Gastrocnemius medialis (tissue), 4 donors: ENCODE measurements at regions not wholly inside any gene's neighbourhood (a gene's known extent, or its start where the extent isn't known, plus 50 kb on each side); places are given as distances from the start of the nearest gene placed in this dataset.

Experiments used
- ATAC-seq, 2 donors: fragments of 150-250 bp; one replicate each; pipeline ENCODE4 v1.9.1; 2016
- DNase-seq, 2 donors: peaks; one replicate each; pipeline ENCODE4 v3.0.0-alpha.2; 2019
- H3K27ac ChIP-seq, 4 donors: fragments of 200-600 bp; sonication (generic); 1 replicate in 1 of 4; 2 replicates in 3 of 4; pipeline ENCODE4 v1.5.1; 2016 to 2018; ENCODE audit warnings: mild to moderate bottlenecking in 2 of 4, moderate library complexity in 1 of 4
- H3K27me3 ChIP-seq, 3 donors: fragments of 200-600 bp; sonication (generic) in 2 of 3; 1 replicate in 1 of 3; 2 replicates in 2 of 3; pipeline versions ENCODE4 v1.5.1 to v1.6.0; 2016 to 2019; ENCODE audit warnings: mild to moderate bottlenecking in 1 of 3, moderate library complexity in 1 of 3
- H3K36me3 ChIP-seq, 2 donors: fragments of 200-600 bp; sonication (generic) in 1 of 2; one replicate each; pipeline ENCODE4 v1.5.1; 2017 to 2018
- H3K4me1 ChIP-seq, 2 donors: fragments of 200-600 bp; sonication (generic) in 1 of 2; one replicate each; pipeline ENCODE4 v1.5.1; 2016 to 2017; ENCODE audit warnings: mild to moderate bottlenecking in 2 of 2
- H3K4me3 ChIP-seq, 4 donors: fragments of 200-600 bp; sonication (generic) in 3 of 4; 1 replicate in 1 of 4; 2 replicates in 3 of 4; pipeline ENCODE4 v1.5.1; 2016 to 2019; ENCODE audit warnings: mild to moderate bottlenecking in 2 of 4
- H3K9me3 ChIP-seq, 3 donors: fragments of 200-600 bp; sonication (generic) in 2 of 3; 1 replicate in 1 of 3; 2 replicates in 2 of 3; pipeline ENCODE4 v1.5.1; 2016 to 2019
- CTCF ChIP-seq, 5 experiments: fragments of 450-650 bp in 3 of 5; fragments of 200-600 bp in 2 of 5; sonication (generic) in 2 of 5; IDR thresholded peaks in 4 of 5; conservative IDR thresholded peaks in 1 of 5; 1 replicate in 4 of 5; 2 replicates in 1 of 5; pipeline ENCODE4 v1.5.1; 2016 to 2019; ENCODE audit warnings: antibody characterized with exemption in 5 of 5, mild to moderate bottlenecking in 3 of 5, moderate library complexity in 3 of 5
- POLR2A ChIP-seq, 2 donors: fragments of 450-650 bp; IDR thresholded peaks; one replicate each; pipeline ENCODE4 v1.6.1; 2017; ENCODE audit warnings: antibody characterized with exemption in 2 of 2, mild to moderate bottlenecking in 2 of 2, moderate library complexity in 2 of 2
- in situ Hi-C, 4 donors: fragments of 200-750 bp; cut with MboI; loops; one replicate each; pipeline versions ENCODE4 v1.15.0 to v1.8.0; 2017; ENCODE audit warnings: low sequenced_read_pairs in 4 of 4
- intact Hi-C: fragments of 100-400 bp; cut with DNase I; formaldehyde crosslinking; loops from one replicate; pipeline ENCODE4 v1.15.1; 2023; ENCODE audit warnings: low total_unique reads

- in situ Hi-C loops (no loop called here), intact Hi-C loops (no loop called here)
- Histone ChIP-seq H3K27ac (no peak overlapping the region), H3K27me3 (no peaks in the 10 kb centered on the region), H3K4me3 (no peak overlapping the region), H3K36me3 (no peaks in the 10 kb centered on the region), H3K9me3 (no peaks in the 10 kb centered on the region), H3K4me1 (no peaks in the 10 kb centered on the region)
- DNase-seq (no peak), ATAC-seq (no peak)
- no peak for TF ChIP-seq CTCF (IDR thresholded peaks at IDR 0.05 in 4 of 5, conservative IDR thresholded peaks at IDR 0.05 in 1 of 5)
Observed at GRCh38 chr13:19071161-19071936, 110.3 kb downstream of the TUBA3C start.

DNA sequence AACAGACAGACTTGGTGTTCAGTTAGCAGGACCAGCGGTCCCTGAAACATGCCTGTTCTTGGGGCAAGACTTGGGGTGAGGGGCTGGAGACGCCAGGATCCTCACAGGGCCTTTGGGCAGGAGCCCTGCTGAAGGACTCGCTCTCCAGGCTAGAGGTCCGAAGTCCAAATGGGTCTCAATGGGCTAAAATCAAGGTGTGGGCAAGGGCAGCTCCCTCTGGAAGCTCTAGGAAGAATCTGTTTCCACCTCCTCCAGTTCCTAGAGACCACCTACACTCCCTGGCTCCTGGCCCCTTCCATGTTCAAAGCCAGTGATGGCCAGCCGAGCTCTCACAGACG lies 111.3 kb downstream of the TUBA3C start:
- no peaks in the 10 kb centered on the region for H3K36me3 ChIP-seq
- H3K9me3 ChIP-seq, result no peaks in the 10 kb centered on the region
- ATAC-seq, result no peak
- in situ Hi-C loops (no loop called here), intact Hi-C loops (no loop called here)
- H3K4me1 ChIP-seq, result no peaks in the 10 kb centered on the region
- H3K27me3 ChIP-seq, result no peaks in the 10 kb centered on the region
- TF ChIP-seq CTCF (IDR thresholded peaks at IDR 0.05 in 4 of 5, conservative IDR thresholded peaks at IDR 0.05 in 1 of 5), result no peak
- TF ChIP-seq POLR2A (IDR thresholded peaks at IDR 0.05), result no peak
- no peak for DNase-seq
- no peak overlapping the region for H3K27ac ChIP-seq
- H3K4me3 ChIP-seq, result no peak overlapping the region

GRCh38 chr13:19069684-19070397 lies 111.8 kb downstream of the TUBA3C start:
- no peak for TF ChIP-seq CTCF (IDR thresholded peaks at IDR 0.05 in 4 of 5, conservative IDR thresholded peaks at IDR 0.05 in 1 of 5)
- no peak for TF ChIP-seq POLR2A (IDR thresholded peaks at IDR 0.05)
- intact Hi-C loops, result no loop called here
- Histone ChIP-seq H3K36me3 (no peaks in the 10 kb centered on the region), H3K27me3 (no peaks in the 10 kb centered on the region), H3K4me1 (no peaks in the 10 kb centered on the region), H3K4me3 (no peak overlapping the region), H3K27ac (no peak overlapping the region), H3K9me3 (no peaks in the 10 kb centered on the region)
- no peak for DNase-seq
- ATAC-seq, result no peak
- in situ Hi-C loops, result no loop called here

- H3K9me3 ChIP-seq, result no peaks in the 10 kb centered on the region
- H3K4me1 ChIP-seq, result no peaks in the 10 kb centered on the region
- TF ChIP-seq POLR2A (IDR thresholded peaks at IDR 0.05) (no peak), CTCF (IDR thresholded peaks at IDR 0.05 in 4 of 5, conservative IDR thresholded peaks at IDR 0.05 in 1 of 5) (no peak)
- ATAC-seq, result no peak
- no peak overlapping the region for H3K27ac ChIP-seq
- no peak for DNase-seq
- no peaks in the 10 kb centered on the region for H3K27me3 ChIP-seq
- no peak overlapping the region for H3K4me3 ChIP-seq
- intact Hi-C loops (no loop called here), in situ Hi-C loops (no loop called here)
- no peaks in the 10 kb centered on the region for H3K36me3 ChIP-seq
Observed at GRCh38 chr13:19068691-19069090, 112.9 kb downstream of the TUBA3C start.
